HTR-8/SVneo (cell line): ENCODE measurements at regions not wholly inside any gene's neighbourhood (a gene's known extent, or its start where the extent isn't known, plus 50 kb on each side); places are given as distances from the start of the nearest gene placed in this dataset.

Experiments used
- DNase-seq: peaks from one replicate; pipeline ENCODE4 v3.0.0; 2011; ENCODE audit warnings: low spot score, mixed read lengths; ENCODE audit not compliant: insufficient read length
- FAIRE-seq: peaks from 2 replicates; lab custom pipeline; 2011; peaks lifted over from hg19 to GRCh38; lab: Jason Lieb, UNC

DNA sequence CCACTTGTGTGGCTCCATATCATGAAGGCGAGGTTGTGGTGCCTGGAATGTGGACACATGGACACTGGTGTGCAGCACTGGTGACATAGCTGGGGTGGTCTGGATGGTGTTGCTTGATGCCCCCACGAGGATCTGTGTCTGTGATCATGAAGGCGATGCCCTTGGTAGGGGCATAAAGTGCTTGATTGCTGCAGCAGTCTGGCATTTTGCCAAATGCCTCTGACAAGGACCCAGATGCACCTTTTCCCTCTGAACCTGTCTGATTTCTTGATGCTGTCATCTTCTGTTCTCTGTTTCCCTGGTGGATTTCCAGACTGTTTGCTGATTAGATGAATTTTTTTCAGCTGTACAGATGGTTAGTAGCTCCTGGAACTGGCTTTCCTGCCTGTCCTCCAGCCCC is 752.0 kb upstream of the HS6ST1 start:
- FAIRE-seq (no peak), DNase-seq (no peak)

DNA sequence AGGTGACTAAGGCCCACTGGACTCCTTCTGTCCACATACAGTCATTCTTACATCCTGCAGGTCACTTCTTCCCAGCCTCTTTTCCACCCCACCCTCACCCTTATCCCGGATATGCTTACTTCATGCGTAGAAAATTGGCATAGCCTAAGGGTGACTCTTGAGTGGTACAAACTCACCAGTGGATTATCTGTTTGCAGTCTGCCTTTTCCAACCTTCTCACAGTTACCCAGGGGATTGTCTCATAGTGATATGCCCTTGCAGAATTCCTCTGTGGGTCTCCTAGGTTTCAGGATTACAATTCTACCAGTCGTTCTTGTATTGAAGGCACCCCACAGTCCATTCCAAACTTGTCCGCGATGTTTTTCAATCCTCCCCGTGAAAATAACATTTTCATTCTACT is 752.9 kb upstream of the HS6ST1 start:
- FAIRE-seq: no peak
- DNase-seq: no peak

DNA sequence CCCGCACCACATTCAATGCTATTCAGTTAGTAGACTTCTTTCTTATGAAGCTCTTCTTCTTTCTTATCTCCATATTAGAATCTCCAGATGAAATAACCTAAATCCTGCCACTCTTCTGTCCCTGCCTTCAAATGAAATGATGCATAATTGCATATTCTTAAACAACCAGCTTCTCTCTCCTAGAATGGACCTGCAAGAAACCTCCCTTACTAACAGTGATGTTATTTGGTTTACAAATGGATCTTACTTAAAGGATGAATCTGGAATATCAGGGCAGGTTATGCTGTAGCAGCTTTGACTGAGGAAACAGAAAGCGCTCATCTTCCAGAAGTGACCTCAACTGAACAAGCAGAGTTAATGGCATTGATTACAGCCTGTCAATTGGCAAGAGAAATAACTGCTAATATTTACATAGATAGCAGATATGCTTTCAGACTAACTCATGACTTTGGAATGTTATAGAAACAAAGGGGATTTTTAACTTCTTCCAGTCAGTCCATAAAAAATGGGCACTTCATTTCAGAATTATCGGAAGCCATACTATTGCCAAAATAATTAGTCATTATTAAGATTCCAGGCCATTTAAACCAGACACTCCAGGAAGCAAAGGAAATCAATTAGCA is 755.7 kb upstream of the HS6ST1 start:
- FAIRE-seq: no peak
- no peak for DNase-seq

DNA sequence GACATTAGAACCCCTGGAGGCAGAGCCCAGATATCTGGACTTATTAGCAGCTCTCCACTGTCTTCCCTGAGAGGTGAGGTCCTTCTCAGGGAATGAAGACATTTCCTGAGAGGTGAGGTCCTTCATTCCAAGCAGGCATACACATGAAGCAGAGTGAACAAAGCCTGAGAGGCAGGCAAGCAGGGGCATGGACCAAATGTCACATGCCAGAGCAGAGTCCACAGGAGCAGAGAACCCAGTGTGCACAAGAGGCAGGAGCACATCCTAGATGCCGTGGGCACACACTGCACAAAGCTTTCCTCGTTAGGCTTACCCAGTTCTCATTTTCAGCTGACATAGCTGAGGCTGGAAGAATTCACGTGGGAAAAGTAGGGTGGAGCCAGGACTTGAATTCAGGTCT is 759.9 kb upstream of the HS6ST1 start:
- FAIRE-seq: no peak
- DNase-seq: no peak

DNA sequence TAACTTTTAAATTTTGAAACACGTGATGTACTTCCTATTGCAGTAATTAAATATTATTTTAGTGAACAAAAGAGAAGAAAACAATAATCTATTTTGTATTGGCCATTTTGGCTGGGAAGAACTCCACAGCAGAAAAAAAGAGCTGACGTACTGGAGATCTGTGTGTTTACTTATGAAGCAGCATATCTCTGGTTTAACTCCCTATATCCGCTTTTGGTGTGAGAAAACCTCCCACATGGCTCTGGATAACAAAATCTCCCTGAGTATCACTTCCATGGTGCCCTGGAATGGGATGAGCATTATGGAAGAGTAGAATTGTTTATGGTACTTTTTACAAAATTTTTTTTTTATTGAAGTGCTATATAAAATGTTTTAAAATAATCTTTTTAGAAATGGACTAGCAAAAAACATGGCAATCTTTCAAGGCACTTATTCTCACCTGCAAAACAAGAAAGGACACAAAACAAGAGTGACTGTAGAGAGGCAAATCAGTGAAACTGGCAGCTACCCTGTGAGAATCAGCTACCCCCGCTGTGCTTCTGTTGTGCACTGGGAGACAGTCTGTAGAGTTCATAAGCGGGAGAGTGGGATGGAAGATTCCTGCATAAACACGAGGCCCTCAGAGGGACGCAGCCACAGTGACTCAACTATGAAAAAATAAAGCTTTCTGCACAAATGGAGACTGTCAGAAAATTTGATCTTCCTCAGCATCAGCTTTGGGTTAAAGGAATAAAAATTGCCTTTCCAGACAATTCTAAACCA is 762.2 kb upstream of the HS6ST1 start:
- DNase-seq (no peak), FAIRE-seq (no peak)

DNA sequence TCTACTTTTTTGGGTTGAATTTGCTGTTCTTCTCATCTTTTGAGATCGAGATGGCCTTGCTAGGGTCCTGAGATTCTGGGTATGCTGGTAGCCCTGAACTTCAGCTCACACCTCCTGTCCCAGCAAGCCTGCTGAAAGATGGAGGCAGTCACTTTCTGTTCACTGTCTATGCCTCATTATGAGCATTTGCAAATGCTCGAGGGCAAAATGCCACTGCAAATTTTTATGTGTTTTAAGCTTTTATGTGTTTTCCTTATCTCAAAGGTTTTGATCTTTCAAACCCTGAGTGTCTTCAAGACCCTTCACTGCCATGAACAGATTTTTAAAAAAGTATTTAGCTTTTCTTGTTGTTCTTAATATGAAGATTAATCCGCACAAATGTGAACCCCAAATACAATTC is 766.7 kb upstream of the HS6ST1 start:
- no peak for DNase-seq

DNA sequence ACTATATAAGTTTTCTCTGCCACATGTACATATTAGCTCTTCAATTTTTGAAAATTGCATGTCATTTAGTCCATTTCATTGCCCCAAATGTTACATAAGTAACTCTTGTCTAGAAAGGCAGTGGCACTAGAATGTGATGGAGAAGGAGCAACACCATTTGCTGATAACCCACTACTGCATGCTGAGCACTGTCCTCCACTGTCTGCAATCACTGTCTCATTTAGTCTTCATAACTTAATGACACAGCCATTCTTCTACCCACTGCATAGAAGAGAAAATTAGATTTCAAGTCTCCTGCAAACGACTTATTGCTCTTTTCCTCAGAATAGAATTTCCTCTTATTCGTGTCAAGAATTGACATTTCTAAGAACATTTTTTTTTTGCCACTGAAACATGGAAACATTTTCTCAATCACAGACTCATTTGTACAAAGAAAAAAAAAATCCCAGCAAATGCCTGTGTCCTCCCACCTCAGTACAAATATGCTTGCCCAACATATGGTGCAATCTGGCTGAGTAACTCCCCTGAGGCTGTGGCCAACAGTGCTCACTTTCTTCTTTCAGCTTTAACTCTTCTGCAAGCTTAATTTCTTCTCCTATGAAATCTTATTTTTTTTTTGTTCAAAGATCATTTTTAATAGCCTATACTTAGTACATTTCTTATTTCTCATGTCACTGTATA is 768.6 kb upstream of the HS6ST1 start:
- FAIRE-seq (no peak), DNase-seq (no peak)

More for the DNA sequence above, 766.7 kb upstream of the HS6ST1 start:
- no peak for FAIRE-seq

DNA sequence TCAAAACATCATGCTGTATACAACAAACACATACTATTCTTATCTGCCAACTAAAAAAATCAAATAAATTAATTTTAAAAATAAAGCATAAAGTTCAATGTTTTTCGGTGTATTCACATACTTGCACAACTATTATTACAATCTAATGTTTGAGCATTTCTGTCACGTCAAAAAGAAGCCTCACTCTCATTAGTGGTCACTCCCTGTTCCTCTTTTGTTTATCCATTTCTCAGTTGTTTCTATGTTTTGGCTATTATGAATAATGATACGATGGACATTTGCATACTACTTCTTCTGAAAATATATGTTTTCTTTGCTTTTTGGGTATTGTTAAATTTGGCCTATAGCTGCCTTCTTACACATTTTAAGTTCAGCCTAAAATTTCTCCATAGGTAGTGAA is 773.0 kb upstream of the HS6ST1 start:
- FAIRE-seq: no peak
- DNase-seq: no peak

DNA sequence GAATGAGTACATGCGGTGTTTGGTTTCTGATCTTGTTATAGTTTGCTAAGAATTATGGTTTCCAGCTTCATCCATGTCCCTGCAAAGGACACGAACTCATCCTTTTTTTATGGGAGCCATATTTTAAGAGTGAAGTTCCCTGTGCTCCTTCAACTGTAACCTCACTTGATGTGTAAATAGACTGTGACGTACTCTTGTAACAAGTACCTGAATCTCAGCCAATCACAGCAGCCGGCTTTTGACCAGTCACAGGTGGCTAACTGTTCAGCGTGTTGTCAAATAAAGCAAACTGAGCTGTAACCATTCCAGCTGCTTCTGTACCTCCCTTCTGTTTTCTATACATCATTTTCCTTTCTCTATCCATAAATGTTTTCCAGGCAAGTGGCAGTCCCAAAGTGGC is 774.3 kb upstream of the HS6ST1 start:
- FAIRE-seq (no peak), DNase-seq (no peak)

DNA sequence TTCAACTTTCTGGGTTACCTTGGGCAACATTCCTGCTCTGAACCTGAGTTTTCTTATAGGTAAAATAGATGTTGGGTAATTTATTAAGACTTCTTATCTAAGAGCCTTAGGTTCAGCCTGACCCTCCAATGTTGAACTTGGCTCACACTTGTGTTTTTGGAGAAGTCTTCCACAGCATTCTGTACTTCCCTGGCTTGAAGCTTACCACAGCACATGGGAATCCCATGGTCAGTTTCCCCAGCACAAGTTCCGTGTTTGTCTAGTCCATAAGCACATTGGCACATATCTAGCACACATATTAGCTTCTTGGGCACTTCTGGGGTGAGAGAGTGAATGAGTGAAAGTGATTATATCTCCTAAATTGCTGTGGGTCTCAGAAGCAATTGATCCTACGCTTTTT is 782.5 kb upstream of the HS6ST1 start:
- DNase-seq (no peak), FAIRE-seq (no peak)

DNA sequence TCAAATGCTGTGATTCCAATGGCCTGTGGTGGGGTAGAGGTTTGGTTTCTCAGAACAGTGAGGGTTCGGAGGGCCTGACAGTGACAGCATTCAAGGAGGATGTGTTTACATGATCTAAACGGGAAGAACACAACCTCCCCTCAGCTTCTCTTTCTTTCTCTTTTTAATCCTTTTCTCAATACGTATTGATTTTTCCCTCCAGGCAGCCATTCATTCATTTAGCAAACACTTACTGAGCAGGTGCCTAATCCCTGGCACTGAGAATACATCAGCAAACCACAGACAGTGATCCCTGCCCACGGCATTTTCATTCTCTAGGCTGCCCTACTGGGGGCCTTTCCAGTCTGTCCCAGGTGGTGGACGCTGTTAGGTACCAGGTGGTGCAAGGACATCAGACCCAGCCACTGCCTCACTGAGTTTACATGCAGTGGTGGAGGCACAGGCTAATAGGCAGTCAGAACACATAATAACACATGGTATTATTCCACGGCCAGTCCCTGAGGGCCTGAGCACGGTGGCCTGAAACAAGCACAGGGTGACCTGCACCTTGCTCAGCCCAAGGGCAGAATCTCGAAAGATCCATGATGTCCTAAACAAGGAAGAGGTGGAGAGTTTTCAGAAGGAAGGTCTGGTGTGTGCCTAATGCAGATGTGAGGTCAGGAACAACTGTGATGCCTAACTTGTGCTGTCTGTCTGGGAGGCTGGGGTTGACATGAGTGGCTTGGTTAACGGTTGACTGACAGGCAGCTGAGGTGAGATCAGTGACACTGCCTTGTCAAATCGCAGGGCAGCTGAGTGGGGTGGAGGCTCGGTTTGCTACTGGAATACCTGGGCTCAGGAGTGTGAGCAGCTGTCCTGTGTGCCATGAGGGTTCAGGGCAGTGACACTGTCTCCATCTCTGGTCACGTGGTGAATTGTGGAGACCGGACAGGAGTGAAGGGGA is 785.5 kb upstream of the HS6ST1 start:
- DNase-seq (no peak), FAIRE-seq (no peak)

DNA sequence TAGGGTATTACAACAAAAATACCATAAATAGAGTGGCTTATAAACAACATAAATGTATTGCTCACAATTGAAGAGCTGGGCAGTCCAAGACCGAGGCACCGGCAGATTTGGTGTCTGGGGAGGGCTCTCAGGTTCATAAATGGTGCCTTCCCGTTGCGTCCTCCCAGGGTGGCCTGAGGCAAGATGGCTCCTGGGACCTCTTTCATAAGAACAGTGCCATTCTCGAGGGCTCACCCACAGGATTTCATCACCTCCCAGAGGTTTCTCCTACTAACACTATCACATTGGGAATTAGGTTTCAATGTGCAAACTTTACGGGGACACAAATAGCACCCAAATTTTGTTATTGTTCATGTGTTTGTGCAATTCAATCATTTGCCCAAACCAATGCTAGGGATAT is 793.5 kb upstream of the HS6ST1 start:
- no peak for FAIRE-seq
- no peak for DNase-seq

DNA sequence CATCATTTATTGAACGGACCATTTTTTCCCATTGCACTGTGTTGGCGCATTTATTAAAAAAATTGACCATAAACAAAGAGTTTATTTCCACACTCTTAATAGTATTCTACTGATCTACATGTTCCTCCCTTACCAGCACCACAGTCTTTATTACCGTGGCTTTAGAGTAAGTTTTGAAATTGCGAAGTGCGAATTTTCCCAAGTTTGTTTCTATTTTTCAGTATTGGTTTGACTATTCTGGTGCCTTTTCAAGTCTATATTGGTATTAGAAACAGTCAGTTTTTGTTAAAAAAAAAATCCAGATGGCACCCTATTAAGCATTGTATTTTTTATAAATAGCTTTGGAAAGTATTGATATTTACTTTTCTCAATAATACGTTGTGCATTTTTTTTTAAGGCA is 795.1 kb upstream of the HS6ST1 start:
- DNase-seq (no peak), FAIRE-seq (no peak)

DNA sequence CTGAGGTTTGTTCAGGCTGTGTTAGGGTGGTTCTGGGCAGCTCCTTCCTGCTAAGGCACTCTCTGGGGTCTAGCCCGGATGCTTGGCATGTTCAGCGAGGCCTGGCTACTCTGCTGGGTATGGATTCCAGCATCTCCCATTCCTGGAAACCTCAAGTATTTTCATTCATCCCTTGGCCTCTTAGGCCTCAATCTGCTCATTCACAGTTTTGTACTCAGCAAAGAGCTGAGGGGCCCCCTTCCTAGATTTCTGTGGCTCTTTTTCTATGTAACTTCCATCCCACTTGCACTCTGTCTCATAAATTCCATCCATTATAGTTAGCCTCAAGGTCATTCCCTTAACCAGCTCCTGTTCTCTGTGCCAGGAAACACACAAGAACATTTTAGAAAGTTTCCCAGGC is 798.8 kb upstream of the HS6ST1 start:
- DNase-seq (no peak), FAIRE-seq (no peak)

DNA sequence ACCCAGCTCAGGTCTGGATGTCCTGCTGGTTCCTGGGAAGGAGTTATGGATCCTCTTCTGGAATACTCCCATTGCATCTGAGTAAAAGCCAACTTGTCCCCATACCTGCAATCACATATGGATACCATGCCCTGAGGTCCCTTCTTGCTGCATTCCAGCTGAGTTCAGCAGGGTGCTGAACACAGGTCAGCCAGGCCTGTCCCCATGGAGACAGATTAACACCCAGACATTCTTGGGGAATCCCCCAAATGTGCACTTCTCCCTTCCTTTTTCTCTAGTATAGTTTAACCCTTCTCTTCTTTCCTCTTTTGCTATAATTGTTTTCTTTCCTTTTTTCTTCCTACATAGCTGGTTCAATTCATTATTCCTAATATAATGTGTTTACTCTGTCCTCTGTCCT is 799.6 kb upstream of the HS6ST1 start:
- no peak for FAIRE-seq
- no peak for DNase-seq

DNA sequence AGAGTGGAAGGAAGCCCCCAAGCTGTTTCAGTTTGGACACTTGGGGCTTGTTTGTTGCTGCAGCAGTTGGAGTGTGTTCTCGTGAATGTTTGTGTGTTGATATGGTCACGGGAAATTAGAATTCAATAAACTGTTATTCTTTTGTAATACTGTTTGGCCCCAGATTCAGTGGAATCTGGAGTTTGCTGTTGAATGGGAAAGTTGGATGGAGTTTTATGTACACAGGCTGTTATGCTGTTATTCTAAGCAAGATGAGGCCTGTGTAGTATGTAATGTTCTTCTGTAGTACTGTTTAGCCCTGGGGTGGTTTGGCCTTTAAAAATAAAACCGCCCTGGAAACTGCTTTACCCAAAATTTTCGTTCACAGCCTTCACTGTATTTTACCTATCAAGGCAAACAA is 810.4 kb upstream of the HS6ST1 start:
- FAIRE-seq: no peak
- no peak for DNase-seq

DNA sequence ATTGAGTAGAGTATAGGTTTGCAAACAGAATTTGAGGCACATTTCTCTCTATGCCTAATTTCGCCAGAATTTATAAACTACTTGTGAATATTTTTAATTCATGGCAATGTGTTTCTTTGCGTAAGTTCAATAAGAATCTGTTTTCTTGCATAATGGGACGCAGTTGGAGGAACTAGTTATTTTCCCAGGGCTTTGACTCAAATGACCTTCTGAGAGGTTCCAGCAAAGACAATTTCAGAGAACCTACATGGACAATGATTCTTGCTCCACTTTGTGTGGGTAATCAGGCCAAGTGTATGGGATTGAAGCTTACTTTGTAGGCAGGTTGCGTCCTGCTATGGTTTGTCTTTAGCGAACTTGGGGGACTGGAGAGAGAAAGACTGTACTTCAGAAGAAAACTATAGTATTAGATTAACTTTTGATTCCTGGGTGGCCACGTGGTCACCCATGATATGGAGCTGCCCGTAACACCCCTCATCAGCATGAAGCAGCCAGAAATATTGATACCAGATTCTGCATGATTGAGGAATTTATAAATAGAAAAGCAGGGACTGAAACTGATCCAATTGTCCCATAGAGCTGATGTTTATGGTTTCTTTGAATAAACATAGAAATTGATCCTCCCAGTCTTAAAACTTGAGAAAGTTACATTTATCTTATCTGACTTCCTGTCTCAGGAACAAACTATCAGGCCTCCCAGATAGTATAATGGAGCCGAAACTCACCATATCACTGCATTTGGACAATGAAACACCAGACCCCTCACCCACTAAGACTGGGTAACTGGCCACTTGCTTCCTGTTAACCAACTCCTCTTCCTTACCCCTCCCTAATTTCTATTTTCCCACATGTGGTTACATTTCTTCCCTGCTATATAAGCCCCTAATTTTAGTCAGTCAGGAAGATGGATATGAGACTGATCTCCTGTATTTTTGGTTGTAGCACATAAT is 815.3 kb upstream of the HS6ST1 start:
- FAIRE-seq (no peak), DNase-seq (no peak)

DNA sequence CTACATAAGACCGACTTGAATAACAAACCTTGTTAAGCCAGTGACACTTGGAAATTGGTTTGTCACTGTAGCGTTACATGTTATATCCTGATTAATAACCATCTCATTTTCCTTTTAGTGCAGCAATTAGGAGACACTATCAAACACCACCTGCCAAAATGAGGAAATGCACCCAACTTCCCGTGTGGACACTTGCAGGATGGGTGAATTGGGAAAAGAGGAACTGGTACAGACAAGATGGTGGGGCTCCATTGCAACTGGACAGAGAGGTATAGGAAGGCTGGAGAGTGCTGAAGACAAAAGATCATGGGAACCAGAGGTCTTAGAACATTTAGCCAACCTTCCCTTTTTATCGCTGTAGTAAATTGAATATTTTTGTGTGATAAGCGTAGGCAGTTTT is 816.3 kb upstream of the HS6ST1 start:
- FAIRE-seq (no peak), DNase-seq (no peak)

DNA sequence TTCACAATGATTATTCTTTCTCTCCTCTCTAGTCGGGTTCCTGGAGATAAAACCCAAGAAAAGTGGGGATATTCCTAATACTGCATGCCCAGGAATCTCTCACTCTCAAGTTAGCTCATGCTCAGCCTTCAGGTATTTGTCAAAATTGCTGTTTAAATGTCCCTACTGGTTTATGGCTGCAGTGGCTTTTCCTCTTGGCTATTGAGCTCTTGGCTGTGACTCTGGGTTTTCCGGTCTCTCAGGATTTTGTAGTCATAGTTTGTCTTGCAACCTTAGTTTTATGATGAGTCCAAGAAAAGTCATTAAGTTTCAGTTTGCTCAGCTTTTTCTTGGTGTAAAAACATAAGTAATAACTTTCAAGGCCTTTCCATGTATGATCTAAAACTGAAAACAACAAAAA is 820.7 kb upstream of the HS6ST1 start:
- DNase-seq: no peak
- FAIRE-seq: no peak
